Neural progenitor cell (in vitro differentiated cells): ENCODE measurements at regions not wholly inside any gene's neighbourhood (a gene's known extent, or its start where the extent isn't known, plus 50 kb on each side); places are given as distances from the start of the nearest gene placed in this dataset.
"Not testable (repeated sequence)": the region's sequence is repeated elsewhere in the genome, so short reads cannot be mapped to it uniquely, and the experiment has no call there.

Experiments used
- DNase-seq: peaks from one replicate; pipeline ENCODE4 v3.0.0-alpha.2; 2016; ENCODE audit warnings: low spot score
- H2AFZ ChIP-seq: fragments of 200-600 bp; sonication (generic); replicated peaks from 2 replicates; pipeline ENCODE4 v1.6.1; 2016; ENCODE audit warnings: antibody characterized with exemption
- H3F3A ChIP-seq: fragments of 200-600 bp; sonication (generic); 2 replicates; pipeline ENCODE4 v1.6.1; 2016; ENCODE audit warnings: antibody characterized with exemption, low read depth
- H3K27ac ChIP-seq: fragments of 200-600 bp; sonication (generic); 2 replicates; pipeline ENCODE4 v1.5.1; 2016; ENCODE audit warnings: mild to moderate bottlenecking
- H3K27me3 ChIP-seq: fragments of 200-600 bp; sonication (generic); 2 replicates; pipeline ENCODE4 v1.6.1; 2016; ENCODE audit warnings: mild to moderate bottlenecking, moderate library complexity
- H3K36me3 ChIP-seq: fragments of 200-600 bp; sonication (generic); 2 replicates; pipeline ENCODE4 v1.5.1; 2016
- H3K4me1 ChIP-seq: fragments of 200-600 bp; sonication (generic); 2 replicates; pipeline ENCODE4 v1.6.1; 2016; ENCODE audit warnings: mixed run types
- H3K4me2 ChIP-seq: fragments of 200-600 bp; sonication (generic); 2 replicates; pipeline ENCODE4 v1.6.1; 2016
- H3K4me3 ChIP-seq: fragments of 200-600 bp; sonication (generic); 2 replicates; pipeline ENCODE4 v1.5.1; 2016
- H3K79me2 ChIP-seq: fragments of 200-600 bp; sonication (generic); 2 replicates; pipeline ENCODE4 v1.6.1; 2016; ENCODE audit warnings: low read depth
- H3K9ac ChIP-seq: fragments of 200-600 bp; sonication (generic); 2 replicates; pipeline ENCODE4 v1.6.1; 2016
- H3K9me3 ChIP-seq: fragments of 200-600 bp; sonication (generic); 2 replicates; pipeline ENCODE4 v1.5.1; 2016; ENCODE audit warnings: low read depth
- H4K20me1 ChIP-seq: fragments of 200-600 bp; sonication (generic); 2 replicates; pipeline ENCODE4 v1.6.1; 2016; ENCODE audit warnings: low read depth
- H3K27ac Mint-ChIP-seq: 3 replicates; pipeline ENCODE4 v1.8.0; 2021; ENCODE audit warnings: mixed read lengths
- H3K27me3 Mint-ChIP-seq: 2 replicates; pipeline ENCODE4 v1.8.0; 2022; ENCODE audit warnings: low read depth, mild to moderate bottlenecking, inconsistent platforms, moderate library complexity, mixed read lengths; ENCODE audit not compliant: insufficient read depth
- H3K36me3 Mint-ChIP-seq: 3 replicates; pipeline ENCODE4 v1.8.0; 2021; ENCODE audit warnings: mixed read lengths
- H3K4me1 Mint-ChIP-seq: 3 replicates; pipeline ENCODE4 v1.8.0; 2021; ENCODE audit warnings: mixed read lengths
- H3K4me3 Mint-ChIP-seq: 3 replicates; pipeline ENCODE4 v1.8.0; 2021; ENCODE audit warnings: mild to moderate bottlenecking, moderate library complexity, mixed read lengths
- H3K9me3 Mint-ChIP-seq: 3 replicates; pipeline ENCODE4 v1.8.0; 2020; ENCODE audit warnings: mixed read lengths
- CTCF ChIP-seq: fragments of 200-600 bp; sonication (generic); IDR thresholded peaks from 2 replicates; pipeline ENCODE4 v1.5.1; 2017; ENCODE audit warnings: antibody characterized with exemption, mild to moderate bottlenecking
- EZH2 ChIP-seq: fragments of 200-600 bp; sonication (generic); IDR thresholded peaks from 2 replicates; pipeline ENCODE4 v1.6.1; 2017; ENCODE audit warnings: antibody characterized with exemption, mild to moderate bottlenecking, moderate library complexity
- EZH2phosphoT487 ChIP-seq: fragments of 200-600 bp; sonication (generic); IDR thresholded peaks from 2 replicates; pipeline ENCODE4 v1.6.1; 2017; ENCODE audit warnings: antibody characterized with exemption

- no peak overlapping the region for H3K9ac ChIP-seq
- no peak overlapping the region for H3K4me2 ChIP-seq
- H3K36me3 ChIP-seq: no peaks in the 10 kb centered on the region
- H3K27me3 Mint-ChIP-seq: peaks cover 9% of the 10 kb centered on the region
- no peak overlapping the region for H3K27ac Mint-ChIP-seq
- no peaks in the 10 kb centered on the region for H3K4me1 Mint-ChIP-seq
- H4K20me1 ChIP-seq: no peaks in the 10 kb centered on the region
- no peaks in the 10 kb centered on the region for H3K27me3 ChIP-seq
- no peaks in the 10 kb centered on the region for H3K4me1 ChIP-seq
- no peaks in the 10 kb centered on the region for H3K79me2 ChIP-seq
- H3K36me3 Mint-ChIP-seq: peaks cover 3% of the 10 kb centered on the region
- H3K9me3 ChIP-seq: no peaks in the 10 kb centered on the region
- H3F3A ChIP-seq: no peaks in the 10 kb centered on the region
- no peak overlapping the region for H3K4me3 Mint-ChIP-seq
- no peak overlapping the region for H3K4me3 ChIP-seq
- peaks cover 3% of the 10 kb centered on the region for H3K9me3 Mint-ChIP-seq
- no peak for TF ChIP-seq EZH2phosphoT487
- no peak for TF ChIP-seq CTCF
- TF ChIP-seq EZH2: no peak
- no peak overlapping the region for H2AFZ ChIP-seq
- DNase-seq: no peak
- H3K27ac ChIP-seq: no peak overlapping the region
Measured at GRCh38 chr20:57973886-57974285, 254.6 kb downstream of the ANKRD60 start.

- not testable (repeated sequence) for H3K9ac ChIP-seq, DNase-seq, H3K27ac Mint-ChIP-seq, H3K27me3 Mint-ChIP-seq, H3K36me3 ChIP-seq, H3K36me3 Mint-ChIP-seq, H3K4me3 Mint-ChIP-seq, H4K20me1 ChIP-seq, H3K27ac ChIP-seq, H3K79me2 ChIP-seq, H3F3A ChIP-seq, H2AFZ ChIP-seq, H3K27me3 ChIP-seq, H3K4me3 ChIP-seq, H3K9me3 Mint-ChIP-seq, H3K9me3 ChIP-seq, H3K4me2 ChIP-seq, H3K4me1 ChIP-seq, H3K4me1 Mint-ChIP-seq
Measured at GRCh38 chr20:57971583-57971982, 256.9 kb downstream of the ANKRD60 start.

- DNase-seq: no peak
- H3K36me3 Mint-ChIP-seq: peaks cover 3% of the 10 kb centered on the region
- Histone ChIP-seq H3K27me3 (no peaks in the 10 kb centered on the region), H3K9me3 (no peaks in the 10 kb centered on the region), H2AFZ (no peak overlapping the region), H3F3A (no peaks in the 10 kb centered on the region), H4K20me1 (no peaks in the 10 kb centered on the region), H3K9ac (no peak overlapping the region), H3K4me1 (no peaks in the 10 kb centered on the region), H3K79me2 (no peaks in the 10 kb centered on the region), H3K36me3 (no peaks in the 10 kb centered on the region), H3K4me2 (no peak overlapping the region), H3K27ac (no peak overlapping the region), H3K4me3 (no peak overlapping the region)
- no peak for TF ChIP-seq EZH2
- TF ChIP-seq EZH2phosphoT487: no peak
- no peak for TF ChIP-seq CTCF
- no peak overlapping the region for H3K27ac Mint-ChIP-seq
- no peak overlapping the region for H3K4me3 Mint-ChIP-seq
- H3K9me3 Mint-ChIP-seq: peaks cover 3% of the 10 kb centered on the region
- H3K4me1 Mint-ChIP-seq: peaks cover 3% of the 10 kb centered on the region
- H3K27me3 Mint-ChIP-seq: no peaks in the 10 kb centered on the region
Measured at GRCh38 chr20:57970856-57971255, 257.6 kb downstream of the ANKRD60 start.

GRCh38 chr20:57970116-57970515 is 258.3 kb downstream of the ANKRD60 start:
- Histone ChIP-seq H3K79me2 (no peaks in the 10 kb centered on the region), H3K9ac (no peak overlapping the region), H3K4me3 (no peak overlapping the region), H3F3A (no peaks in the 10 kb centered on the region), H3K4me2 (no peak overlapping the region), H3K36me3 (no peaks in the 10 kb centered on the region), H3K27ac (no peak overlapping the region), H3K9me3 (no peaks in the 10 kb centered on the region), H3K27me3 (no peaks in the 10 kb centered on the region), H4K20me1 (no peaks in the 10 kb centered on the region), H2AFZ (no peak overlapping the region), H3K4me1 (no peaks in the 10 kb centered on the region)
- no peak for DNase-seq
- Mint-ChIP-seq H3K9me3 (peaks cover 3% of the 10 kb centered on the region), H3K36me3 (peaks cover 3% of the 10 kb centered on the region), H3K4me1 (peaks cover 3% of the 10 kb centered on the region), H3K27ac (no peak overlapping the region), H3K27me3 (peaks cover under 1% of the 10 kb centered on the region), H3K4me3 (no peak overlapping the region)
- TF ChIP-seq CTCF (no peak), EZH2 (no peak), EZH2phosphoT487 (no peak)
